Ishikawa (cell line): ENCODE measurements at regions not wholly inside any gene's neighbourhood (a gene's known extent, or its start where the extent isn't known, plus 50 kb on each side); places are given as distances from the start of the nearest gene placed in this dataset.

Source experiments
- CREB1 ChIP-seq: IDR thresholded peaks from 2 replicates; pipeline ENCODE4 v1.6.1; 2012; ENCODE audit warnings: low read depth
- EGR1 ChIP-seq: IDR thresholded peaks from 2 replicates; pipeline ENCODE4 v1.6.1; 2012
- EP300 ChIP-seq: IDR thresholded peaks from 2 replicates; pipeline ENCODE4 v1.6.1; 2012; ENCODE audit warnings: borderline replicate concordance
- MAX ChIP-seq: IDR thresholded peaks from 2 replicates; pipeline ENCODE4 v1.6.1; 2012
- TEAD4 ChIP-seq: IDR thresholded peaks from 2 replicates; pipeline ENCODE4 v1.6.1; 2012
- USF1 ChIP-seq: IDR thresholded peaks from 2 replicates; pipeline ENCODE4 v1.6.1; 2012
- TF ChIP-seq, protein P1 (sequence below): IDR thresholded peaks from 2 replicates; pipeline ENCODE4 v1.6.1; 2012; ENCODE audit warnings: low read depth, mild to moderate bottlenecking

GRCh38 chr2:2892378-2892777, 485.2 kb downstream of the EIPR1 start:
- TF ChIP-seq, protein P1, sequence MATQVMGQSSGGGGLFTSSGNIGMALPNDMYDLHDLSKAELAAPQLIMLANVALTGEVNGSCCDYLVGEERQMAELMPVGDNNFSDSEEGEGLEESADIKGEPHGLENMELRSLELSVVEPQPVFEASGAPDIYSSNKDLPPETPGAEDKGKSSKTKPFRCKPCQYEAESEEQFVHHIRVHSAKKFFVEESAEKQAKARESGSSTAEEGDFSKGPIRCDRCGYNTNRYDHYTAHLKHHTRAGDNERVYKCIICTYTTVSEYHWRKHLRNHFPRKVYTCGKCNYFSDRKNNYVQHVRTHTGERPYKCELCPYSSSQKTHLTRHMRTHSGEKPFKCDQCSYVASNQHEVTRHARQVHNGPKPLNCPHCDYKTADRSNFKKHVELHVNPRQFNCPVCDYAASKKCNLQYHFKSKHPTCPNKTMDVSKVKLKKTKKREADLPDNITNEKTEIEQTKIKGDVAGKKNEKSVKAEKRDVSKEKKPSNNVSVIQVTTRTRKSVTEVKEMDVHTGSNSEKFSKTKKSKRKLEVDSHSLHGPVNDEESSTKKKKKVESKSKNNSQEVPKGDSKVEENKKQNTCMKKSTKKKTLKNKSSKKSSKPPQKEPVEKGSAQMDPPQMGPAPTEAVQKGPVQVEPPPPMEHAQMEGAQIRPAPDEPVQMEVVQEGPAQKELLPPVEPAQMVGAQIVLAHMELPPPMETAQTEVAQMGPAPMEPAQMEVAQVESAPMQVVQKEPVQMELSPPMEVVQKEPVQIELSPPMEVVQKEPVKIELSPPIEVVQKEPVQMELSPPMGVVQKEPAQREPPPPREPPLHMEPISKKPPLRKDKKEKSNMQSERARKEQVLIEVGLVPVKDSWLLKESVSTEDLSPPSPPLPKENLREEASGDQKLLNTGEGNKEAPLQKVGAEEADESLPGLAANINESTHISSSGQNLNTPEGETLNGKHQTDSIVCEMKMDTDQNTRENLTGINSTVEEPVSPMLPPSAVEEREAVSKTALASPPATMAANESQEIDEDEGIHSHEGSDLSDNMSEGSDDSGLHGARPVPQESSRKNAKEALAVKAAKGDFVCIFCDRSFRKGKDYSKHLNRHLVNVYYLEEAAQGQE, result no peak
- no peak for TF ChIP-seq EGR1
- no peak for TF ChIP-seq EP300
- no peak for TF ChIP-seq USF1
- TF ChIP-seq MAX, result no peak
- no peak for TF ChIP-seq TEAD4
- TF ChIP-seq CREB1, result no peak
